VCaP (cell line): ENCODE measurements at regions not wholly inside any gene's neighbourhood (a gene's known extent, or its start where the extent isn't known, plus 50 kb on each side); places are given as distances from the start of the nearest gene placed in this dataset.

Source experiments
- H3K27ac ChIP-seq: fragments of 450-650 bp; 2 replicates; pipeline ENCODE4 v1.5.1; 2017
- TF ChIP-seq, protein P1 (sequence below): fragments of 450-650 bp; conservative IDR thresholded peaks from 2 replicates; pipeline ENCODE4 v1.5.1; 2017; ENCODE audit warnings: mild to moderate bottlenecking, moderate library complexity

DNA sequence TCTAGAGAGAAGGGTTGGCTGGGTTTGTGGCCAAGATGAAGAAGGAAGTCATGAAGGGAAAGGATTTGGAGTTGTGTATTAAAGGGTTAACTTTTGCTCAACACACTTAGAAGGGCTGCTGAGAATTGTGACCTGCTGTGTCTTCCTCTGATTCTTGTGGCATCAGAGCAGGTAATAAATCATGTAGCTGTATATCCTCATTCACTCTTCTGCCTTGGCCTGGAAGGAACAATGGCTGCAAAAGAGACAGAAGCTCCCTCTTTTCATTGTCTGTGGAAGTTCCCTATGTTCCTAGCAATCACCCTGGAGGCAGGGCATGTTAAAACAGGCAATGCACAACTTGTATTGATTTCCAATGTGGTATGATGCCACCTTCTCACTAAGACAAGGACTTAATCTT is 159.1 kb downstream of the LRRC70 start:
- TF ChIP-seq, protein P1, sequence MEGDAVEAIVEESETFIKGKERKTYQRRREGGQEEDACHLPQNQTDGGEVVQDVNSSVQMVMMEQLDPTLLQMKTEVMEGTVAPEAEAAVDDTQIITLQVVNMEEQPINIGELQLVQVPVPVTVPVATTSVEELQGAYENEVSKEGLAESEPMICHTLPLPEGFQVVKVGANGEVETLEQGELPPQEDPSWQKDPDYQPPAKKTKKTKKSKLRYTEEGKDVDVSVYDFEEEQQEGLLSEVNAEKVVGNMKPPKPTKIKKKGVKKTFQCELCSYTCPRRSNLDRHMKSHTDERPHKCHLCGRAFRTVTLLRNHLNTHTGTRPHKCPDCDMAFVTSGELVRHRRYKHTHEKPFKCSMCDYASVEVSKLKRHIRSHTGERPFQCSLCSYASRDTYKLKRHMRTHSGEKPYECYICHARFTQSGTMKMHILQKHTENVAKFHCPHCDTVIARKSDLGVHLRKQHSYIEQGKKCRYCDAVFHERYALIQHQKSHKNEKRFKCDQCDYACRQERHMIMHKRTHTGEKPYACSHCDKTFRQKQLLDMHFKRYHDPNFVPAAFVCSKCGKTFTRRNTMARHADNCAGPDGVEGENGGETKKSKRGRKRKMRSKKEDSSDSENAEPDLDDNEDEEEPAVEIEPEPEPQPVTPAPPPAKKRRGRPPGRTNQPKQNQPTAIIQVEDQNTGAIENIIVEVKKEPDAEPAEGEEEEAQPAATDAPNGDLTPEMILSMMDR = no peak
- H3K27ac ChIP-seq = no peak overlapping the region

DNA sequence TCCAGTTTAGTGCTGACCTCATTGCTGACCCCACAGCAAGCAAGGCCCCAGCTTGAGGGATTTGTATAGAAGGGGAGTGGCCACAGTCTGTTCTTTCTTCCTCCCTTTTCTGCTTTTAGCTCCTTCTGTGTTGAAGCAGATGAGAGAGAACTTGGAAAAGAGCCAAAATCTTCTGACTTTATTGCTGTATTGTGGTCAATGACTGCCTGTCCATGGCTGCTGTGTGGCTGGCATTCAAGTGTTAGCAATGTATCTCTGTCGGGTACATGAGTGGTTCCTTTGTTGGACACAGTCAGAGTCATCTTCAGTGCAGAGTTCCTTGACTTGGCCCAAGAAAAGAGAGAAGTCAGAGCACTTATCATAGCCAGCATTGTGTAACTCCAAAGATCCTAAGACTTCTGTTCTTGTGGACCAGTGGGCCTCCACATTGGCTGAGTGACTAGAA is 154.1 kb downstream of the LRRC70 start:
- H3K27ac ChIP-seq = no peak overlapping the region
- TF ChIP-seq, protein P1 = no peak

DNA sequence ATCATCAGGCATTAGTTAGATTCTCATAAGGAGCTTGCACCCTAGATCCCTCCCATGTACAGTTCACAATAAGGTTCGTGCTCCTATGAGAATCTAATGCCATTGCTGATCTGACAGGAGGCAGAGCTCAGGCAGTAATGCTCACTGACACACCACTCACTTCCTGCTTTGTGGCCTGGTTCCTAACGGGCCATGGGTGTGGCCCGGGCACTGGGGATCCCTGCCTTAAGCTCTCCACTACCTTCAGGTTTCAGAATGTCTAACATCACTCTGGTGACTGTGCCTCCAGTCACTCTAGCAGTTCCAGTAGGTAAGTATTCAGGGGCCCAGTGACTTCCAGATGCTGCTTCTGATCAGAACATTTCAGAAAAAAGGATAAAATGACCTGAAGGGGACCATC is 152.4 kb downstream of the LRRC70 start:
- H3K27ac ChIP-seq = no peak overlapping the region
- TF ChIP-seq, protein P1 = no peak

GRCh38 chr5:62729675-62730074 is 151.1 kb downstream of the LRRC70 start:
- H3K27ac ChIP-seq = no peak overlapping the region
- TF ChIP-seq, protein P1 = no peak

DNA sequence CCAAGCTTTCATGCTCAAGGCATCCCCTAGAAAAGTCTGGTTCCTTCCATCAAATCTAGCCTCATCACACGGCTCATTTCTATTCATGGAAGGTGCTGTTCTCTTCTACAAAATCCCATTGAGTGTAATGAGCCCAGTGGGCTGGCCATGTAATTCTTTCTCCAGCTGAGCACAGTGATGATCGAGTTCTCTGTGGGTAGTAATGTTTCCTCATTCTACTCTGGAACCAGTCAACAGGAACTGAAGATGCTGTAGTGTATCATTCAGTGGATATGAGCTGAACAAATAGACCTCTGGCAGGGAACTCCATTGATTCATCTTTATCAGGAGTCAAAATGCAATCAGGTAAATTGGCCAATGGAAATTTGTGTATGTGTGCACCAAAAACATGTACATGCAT is 149.2 kb downstream of the LRRC70 start:
- TF ChIP-seq, protein P1 = no peak
- no peak overlapping the region for H3K27ac ChIP-seq

- H3K27ac ChIP-seq = no peak overlapping the region
- TF ChIP-seq, protein P1 = no peak
Observed at GRCh38 chr5:62727184-62727583, 148.6 kb downstream of the LRRC70 start.

- TF ChIP-seq, protein P1 = no peak
- no peak overlapping the region for H3K27ac ChIP-seq
Observed at GRCh38 chr5:62722360-62722759, 143.7 kb downstream of the LRRC70 start.

GRCh38 chr5:62720031-62720441 is 141.4 kb downstream of the LRRC70 start:
- no peak overlapping the region for H3K27ac ChIP-seq
- TF ChIP-seq, protein P1 = peak; percentile 68
